WTC11 (cell line): ENCODE measurements at regions not wholly inside any gene's neighbourhood (a gene's known extent, or its start where the extent isn't known, plus 50 kb on each side); places are given as distances from the start of the nearest gene placed in this dataset.

Experiments
- ATF1 ChIP-seq: sonication (generic); formaldehyde crosslinking; IDR thresholded peaks from 2 replicates; pipeline ENCODE4 v1.8.1; 2023; ENCODE audit warnings: mild to moderate bottlenecking, moderate library complexity, missing genetic modification reagents
- CREB1 ChIP-seq: sonication (generic); formaldehyde crosslinking; IDR thresholded peaks from 2 replicates; pipeline ENCODE4 v1.8.0; 2023; ENCODE audit warnings: mild to moderate bottlenecking, missing genetic modification reagents
- CTCF ChIP-seq: fragments of 200-600 bp; IDR thresholded peaks from 2 replicates; pipeline ENCODE4 v1.8.0; 2022; ENCODE audit warnings: antibody characterized with exemption
- ELF4 ChIP-seq: sonication (generic); formaldehyde crosslinking; IDR thresholded peaks from 2 replicates; pipeline ENCODE4 v1.8.1; 2022; ENCODE audit warnings: low read depth, mild to moderate bottlenecking, moderate library complexity, missing genetic modification reagents
- ESRRA ChIP-seq: sonication (generic); formaldehyde crosslinking; IDR thresholded peaks from 2 replicates; pipeline ENCODE4 v1.8.1; 2022; ENCODE audit warnings: mild to moderate bottlenecking, missing genetic modification reagents, borderline replicate concordance
- FOXP1 ChIP-seq: sonication (generic); formaldehyde crosslinking; IDR thresholded peaks from 2 replicates; pipeline ENCODE4 v1.8.0; 2022; ENCODE audit warnings: missing genetic modification reagents, mild to moderate bottlenecking, moderate library complexity, borderline replicate concordance
- NR1H2 ChIP-seq: sonication (generic); formaldehyde crosslinking; IDR thresholded peaks from 2 replicates; pipeline ENCODE4 v1.9.0; 2021; ENCODE audit warnings: mild to moderate bottlenecking, moderate library complexity, missing genetic modification reagents
- TCF7 ChIP-seq: sonication (generic); formaldehyde crosslinking; IDR thresholded peaks from 2 replicates; pipeline ENCODE4 v1.8.0; 2022; ENCODE audit warnings: mild to moderate bottlenecking, low read depth, missing genetic modification reagents, moderate library complexity
- TEAD4 ChIP-seq: sonication (generic); formaldehyde crosslinking; IDR thresholded peaks from 2 replicates; pipeline ENCODE4 v1.8.0; 2022; ENCODE audit warnings: mild to moderate bottlenecking, missing genetic modification reagents
- USF2 ChIP-seq: sonication (generic); formaldehyde crosslinking; IDR thresholded peaks from 2 replicates; pipeline ENCODE4 v1.8.1; 2023; ENCODE audit warnings: mild to moderate bottlenecking, missing genetic modification reagents, moderate library complexity
- ZBTB21 ChIP-seq: sonication (generic); formaldehyde crosslinking; IDR thresholded peaks from 2 replicates; pipeline ENCODE4 v1.8.1; 2023; ENCODE audit warnings: mild to moderate bottlenecking, missing genetic modification reagents, borderline replicate concordance
- TF ChIP-seq, protein P1 (sequence below): fragments of 250-450 bp; sonication (Bioruptor Pico); IDR thresholded peaks from 2 replicates; pipeline ENCODE4 v2.1.2; 2022; ENCODE audit warnings: mild to moderate bottlenecking, moderate library complexity
- TF ChIP-seq, protein P2 (sequence below): sonication (generic); formaldehyde crosslinking; IDR thresholded peaks from 2 replicates; pipeline ENCODE4 v1.8.1; 2022; ENCODE audit warnings: low read depth, missing genetic modification reagents, borderline replicate concordance
- TF ChIP-seq, protein P3 (sequence below): sonication (generic); formaldehyde crosslinking; IDR thresholded peaks from 2 replicates; pipeline ENCODE4 v1.8.0; 2023; ENCODE audit warnings: mild to moderate bottlenecking, missing genetic modification reagents

DNA sequence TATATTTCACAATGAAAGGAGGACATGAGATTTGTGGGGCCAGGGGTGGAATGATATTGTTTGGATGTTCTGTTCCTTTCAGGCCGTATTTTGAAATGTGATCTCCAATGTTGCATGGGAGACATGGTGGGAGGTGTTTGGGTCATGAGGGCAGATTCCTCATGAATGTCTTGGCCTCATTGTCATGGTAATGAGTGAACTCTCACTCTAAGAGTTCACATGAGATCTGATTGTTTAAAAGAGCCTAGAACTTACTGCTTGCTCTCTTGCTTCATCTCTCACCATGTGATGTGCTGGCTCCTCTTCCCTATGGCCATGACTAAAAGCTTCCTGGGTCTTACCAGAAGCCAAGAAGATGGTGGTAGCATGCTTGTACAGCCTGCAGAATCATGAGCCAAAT lies 1183.0 kb downstream of the TECRL start:
- TF ChIP-seq USF2 (CRISPR knock-in tag) (no peak), CTCF (no peak), ATF1 (CRISPR knock-in tag) (no peak), TEAD4 (no peak), TCF7 (CRISPR knock-in tag) (no peak), ZBTB21 (CRISPR knock-in tag) (no peak), NR1H2 (CRISPR knock-in tag) (no peak), ESRRA (no peak), FOXP1 (CRISPR knock-in tag) (no peak), ELF4 (no peak), CREB1 (CRISPR knock-in tag) (no peak)
- TF ChIP-seq, protein P1, sequence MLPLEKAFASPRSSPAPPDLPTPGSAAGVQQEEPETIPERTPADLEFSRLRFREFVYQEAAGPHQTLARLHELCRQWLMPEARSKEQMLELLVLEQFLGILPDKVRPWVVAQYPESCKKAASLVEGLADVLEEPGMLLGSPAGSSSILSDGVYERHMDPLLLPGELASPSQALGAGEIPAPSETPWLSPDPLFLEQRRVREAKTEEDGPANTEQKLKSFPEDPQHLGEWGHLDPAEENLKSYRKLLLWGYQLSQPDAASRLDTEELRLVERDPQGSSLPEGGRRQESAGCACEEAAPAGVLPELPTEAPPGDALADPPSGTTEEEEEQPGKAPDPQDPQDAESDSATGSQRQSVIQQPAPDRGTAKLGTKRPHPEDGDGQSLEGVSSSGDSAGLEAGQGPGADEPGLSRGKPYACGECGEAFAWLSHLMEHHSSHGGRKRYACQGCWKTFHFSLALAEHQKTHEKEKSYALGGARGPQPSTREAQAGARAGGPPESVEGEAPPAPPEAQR = no peak
- TF ChIP-seq, protein P2, sequence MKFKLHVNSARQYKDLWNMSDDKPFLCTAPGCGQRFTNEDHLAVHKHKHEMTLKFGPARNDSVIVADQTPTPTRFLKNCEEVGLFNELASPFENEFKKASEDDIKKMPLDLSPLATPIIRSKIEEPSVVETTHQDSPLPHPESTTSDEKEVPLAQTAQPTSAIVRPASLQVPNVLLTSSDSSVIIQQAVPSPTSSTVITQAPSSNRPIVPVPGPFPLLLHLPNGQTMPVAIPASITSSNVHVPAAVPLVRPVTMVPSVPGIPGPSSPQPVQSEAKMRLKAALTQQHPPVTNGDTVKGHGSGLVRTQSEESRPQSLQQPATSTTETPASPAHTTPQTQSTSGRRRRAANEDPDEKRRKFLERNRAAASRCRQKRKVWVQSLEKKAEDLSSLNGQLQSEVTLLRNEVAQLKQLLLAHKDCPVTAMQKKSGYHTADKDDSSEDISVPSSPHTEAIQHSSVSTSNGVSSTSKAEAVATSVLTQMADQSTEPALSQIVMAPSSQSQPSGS (CRISPR knock-in tag) = no peak
- TF ChIP-seq, protein P3, sequence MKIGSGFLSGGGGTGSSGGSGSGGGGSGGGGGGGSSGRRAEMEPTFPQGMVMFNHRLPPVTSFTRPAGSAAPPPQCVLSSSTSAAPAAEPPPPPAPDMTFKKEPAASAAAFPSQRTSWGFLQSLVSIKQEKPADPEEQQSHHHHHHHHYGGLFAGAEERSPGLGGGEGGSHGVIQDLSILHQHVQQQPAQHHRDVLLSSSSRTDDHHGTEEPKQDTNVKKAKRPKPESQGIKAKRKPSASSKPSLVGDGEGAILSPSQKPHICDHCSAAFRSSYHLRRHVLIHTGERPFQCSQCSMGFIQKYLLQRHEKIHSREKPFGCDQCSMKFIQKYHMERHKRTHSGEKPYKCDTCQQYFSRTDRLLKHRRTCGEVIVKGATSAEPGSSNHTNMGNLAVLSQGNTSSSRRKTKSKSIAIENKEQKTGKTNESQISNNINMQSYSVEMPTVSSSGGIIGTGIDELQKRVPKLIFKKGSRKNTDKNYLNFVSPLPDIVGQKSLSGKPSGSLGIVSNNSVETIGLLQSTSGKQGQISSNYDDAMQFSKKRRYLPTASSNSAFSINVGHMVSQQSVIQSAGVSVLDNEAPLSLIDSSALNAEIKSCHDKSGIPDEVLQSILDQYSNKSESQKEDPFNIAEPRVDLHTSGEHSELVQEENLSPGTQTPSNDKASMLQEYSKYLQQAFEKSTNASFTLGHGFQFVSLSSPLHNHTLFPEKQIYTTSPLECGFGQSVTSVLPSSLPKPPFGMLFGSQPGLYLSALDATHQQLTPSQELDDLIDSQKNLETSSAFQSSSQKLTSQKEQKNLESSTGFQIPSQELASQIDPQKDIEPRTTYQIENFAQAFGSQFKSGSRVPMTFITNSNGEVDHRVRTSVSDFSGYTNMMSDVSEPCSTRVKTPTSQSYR = no peak
